Activated CD4-positive, alpha-beta T cell treated with anti-CD3 and anti-CD28 coated beads, Interleukin-2, amount 50 U/mL, for 48 hours (primary cell): ENCODE measurements at regions not wholly inside any gene's neighbourhood (a gene's known extent, or its start where the extent isn't known, plus 50 kb on each side); places are given as distances from the start of the nearest gene placed in this dataset.

ENCODE experiments used
- DNase-seq, 2 experiments: peaks; one replicate each; pipeline ENCODE4 v3.0.0-alpha.2; 2020

GRCh38 chr7:10038351-10038750 lies 935.3 kb upstream of the PHF14 start:
- DNase-seq, result no peak

- no peak for DNase-seq
Measured at GRCh38 chr7:10040674-10041073, 933.0 kb upstream of the PHF14 start.

GRCh38 chr7:10070899-10071298 lies 902.8 kb upstream of the PHF14 start:
- no peak for DNase-seq

GRCh38 chr7:10075866-10076265 lies 897.8 kb upstream of the PHF14 start:
- DNase-seq, result no peak

- DNase-seq, result no peak
Measured at GRCh38 chr7:10076660-10077300, 896.9 kb upstream of the PHF14 start.

DNA sequence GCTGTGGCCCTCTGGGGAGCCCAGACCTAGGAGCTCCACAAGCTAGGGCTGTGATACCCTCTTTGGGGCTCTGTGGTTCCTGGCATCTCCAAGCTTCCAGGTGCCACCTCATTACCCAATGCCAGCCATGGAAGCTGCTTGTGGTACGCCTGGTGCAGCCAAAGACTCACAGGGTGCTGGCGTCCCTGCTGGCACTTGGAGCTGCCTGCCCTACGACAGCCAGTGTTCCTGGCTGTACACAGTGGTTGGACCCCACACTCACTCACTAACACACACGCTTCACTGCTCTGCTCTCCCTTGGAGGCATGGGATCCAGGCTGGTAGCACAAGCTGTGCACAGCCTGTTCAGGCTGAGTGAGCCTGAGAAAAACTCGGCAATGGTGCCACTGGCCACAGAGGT lies 894.1 kb upstream of the PHF14 start:
- no peak for DNase-seq

DNA sequence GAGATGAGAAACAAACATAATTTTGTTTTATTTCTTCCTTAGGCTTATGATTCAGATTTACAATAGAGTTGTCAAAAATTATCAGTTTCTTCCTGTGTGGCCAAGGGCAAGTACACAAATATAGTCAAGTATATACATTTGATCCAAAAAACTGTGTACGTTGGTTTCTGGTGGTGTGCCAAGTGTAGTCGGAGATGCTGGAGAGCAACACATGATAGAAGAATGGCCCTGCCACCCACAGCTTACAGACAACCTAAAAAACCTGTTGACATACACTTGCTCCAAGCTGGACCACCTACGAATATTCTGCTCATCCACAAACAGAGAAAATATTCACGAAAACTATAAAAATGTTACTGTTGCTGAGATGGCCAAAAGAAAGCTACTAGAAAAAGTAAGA lies 890.8 kb upstream of the PHF14 start:
- no peak for DNase-seq

DNA sequence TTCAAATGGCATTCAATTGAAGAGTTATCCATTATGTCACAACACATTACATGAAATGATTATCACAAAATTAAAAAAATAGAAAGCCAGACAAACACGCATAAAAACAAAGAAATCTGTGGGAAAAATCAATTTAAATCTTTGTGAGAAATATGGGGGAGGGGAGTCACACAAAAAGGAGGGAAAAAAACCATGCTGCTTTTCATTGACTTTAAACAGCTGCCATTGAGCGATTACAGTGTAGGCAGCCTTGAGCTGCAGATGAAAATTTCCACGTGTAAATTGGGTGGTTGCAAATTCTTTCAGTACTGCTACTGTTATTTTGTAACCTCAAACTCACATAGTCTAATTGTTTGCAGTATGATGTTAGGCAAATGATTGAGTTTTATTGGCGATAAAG lies 889.9 kb upstream of the PHF14 start:
- DNase-seq, result no peak

GRCh38 chr7:10085231-10085630 lies 888.4 kb upstream of the PHF14 start:
- DNase-seq, result no peak

- no peak for DNase-seq
Measured at GRCh38 chr7:10100572-10100971, 873.1 kb upstream of the PHF14 start.

DNA sequence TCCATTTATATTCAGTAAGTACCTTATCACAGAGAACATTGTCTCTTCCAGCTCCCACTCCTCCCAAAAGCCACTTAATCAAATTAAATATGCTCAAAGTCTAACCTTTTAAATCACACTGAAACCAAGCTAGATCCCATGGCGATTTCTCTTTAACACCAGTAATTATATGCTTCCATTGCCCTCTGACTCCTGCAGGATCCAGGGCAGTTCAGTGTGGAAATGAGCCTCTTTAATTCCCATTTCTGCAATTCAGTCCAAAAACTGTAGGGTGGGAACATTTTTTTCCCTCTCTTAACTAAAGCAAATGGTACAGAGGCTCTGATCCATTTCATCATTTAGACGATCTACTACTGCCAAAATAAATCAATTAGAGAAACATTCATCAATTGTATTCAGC lies 872.3 kb upstream of the PHF14 start:
- DNase-seq, result no peak

- DNase-seq, result no peak
Measured at GRCh38 chr7:10104292-10104691, 869.4 kb upstream of the PHF14 start.

GRCh38 chr7:10106609-10107008 lies 867.1 kb upstream of the PHF14 start:
- DNase-seq, result no peak

GRCh38 chr7:10116511-10116910 lies 857.2 kb upstream of the PHF14 start:
- DNase-seq, result no peak

DNA sequence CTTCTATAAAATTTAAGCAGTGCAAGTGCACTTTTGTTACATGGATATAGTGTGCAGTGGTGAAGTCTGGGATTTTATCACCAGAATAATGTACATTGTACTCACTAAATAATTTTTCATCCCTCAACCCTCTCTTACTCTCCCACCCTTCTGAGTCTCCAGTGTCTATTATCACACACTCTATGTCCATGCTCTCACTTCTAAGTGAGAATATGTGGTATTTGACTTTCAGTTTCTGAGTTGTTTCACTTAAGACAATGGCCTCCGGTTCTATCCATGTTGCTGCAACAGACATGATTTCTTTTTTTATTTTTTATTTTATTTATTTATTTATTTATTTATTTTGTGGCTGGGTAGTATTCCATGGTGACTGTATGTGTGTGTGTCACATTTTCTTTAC lies 855.9 kb upstream of the PHF14 start:
- no peak for DNase-seq

DNA sequence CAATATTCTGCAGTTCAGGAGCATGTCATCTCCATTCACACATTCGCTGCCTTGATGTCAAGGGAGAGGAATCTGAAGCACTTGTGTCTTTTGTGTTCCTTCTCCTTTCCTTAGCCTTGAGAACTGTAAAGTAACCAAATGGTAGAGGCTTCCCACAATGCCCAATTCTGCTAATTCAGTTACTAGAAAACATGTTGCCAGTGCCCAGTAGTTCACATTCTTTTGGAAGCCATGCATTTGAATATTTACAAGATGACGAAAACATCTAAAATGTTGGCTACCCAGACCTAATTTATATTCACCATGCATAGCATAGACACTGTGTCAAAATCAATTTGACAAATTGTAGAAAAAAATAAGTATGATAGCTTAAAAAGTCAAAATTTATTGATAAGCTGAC lies 852.7 kb upstream of the PHF14 start:
- DNase-seq, result no peak

DNA sequence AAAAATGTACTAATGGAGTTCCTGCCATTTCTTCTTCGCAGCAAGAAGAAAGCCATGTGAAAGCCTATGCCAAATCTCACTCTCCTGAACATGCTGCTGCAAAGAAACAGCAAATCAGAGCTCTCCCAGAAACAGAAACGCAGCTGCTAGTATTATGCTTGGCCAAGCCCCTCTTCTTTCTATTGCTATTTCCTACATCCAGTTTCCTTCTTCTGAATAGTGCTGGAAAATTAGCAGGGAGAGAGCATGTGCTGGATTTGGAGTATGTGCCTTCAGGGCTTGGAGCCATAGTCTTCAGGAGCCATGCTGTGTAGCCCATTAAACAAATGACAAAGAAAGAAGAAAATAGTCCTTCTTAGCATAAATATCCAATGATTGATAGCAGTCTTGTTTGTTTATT lies 852.0 kb upstream of the PHF14 start:
- DNase-seq, result no peak

DNA sequence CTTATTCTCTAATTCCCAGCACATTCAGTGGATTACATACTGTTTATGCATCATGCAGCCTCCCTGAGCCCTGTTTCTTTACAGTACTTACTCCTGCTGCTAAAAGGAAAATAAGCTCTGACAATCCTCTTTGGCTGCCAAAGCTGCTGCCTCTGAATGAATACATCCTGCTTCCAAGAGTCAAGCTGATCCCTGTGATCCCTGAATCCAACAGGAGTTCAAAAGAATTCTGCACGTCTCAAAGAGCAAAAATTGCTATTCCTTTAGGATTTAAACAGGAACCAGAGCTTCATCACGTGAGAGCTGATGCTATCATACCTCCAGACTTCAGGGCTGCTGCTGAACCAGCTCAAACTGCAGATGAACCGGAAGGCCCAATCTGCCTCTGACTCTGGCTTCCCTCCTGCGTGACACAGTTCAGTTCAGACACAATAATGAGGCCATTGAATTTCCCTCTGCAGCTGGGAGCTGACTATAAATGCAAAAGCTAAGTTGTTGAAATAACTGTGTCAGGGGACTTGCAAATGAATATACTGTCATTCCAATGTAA lies 851.0 kb upstream of the PHF14 start:
- DNase-seq, result no peak

- no peak for DNase-seq
Measured at GRCh38 chr7:10128748-10129147, 844.9 kb upstream of the PHF14 start.

GRCh38 chr7:10138087-10138854 lies 835.4 kb upstream of the PHF14 start:
- no peak for DNase-seq

GRCh38 chr7:10146271-10146670 lies 827.4 kb upstream of the PHF14 start:
- no peak for DNase-seq

DNA sequence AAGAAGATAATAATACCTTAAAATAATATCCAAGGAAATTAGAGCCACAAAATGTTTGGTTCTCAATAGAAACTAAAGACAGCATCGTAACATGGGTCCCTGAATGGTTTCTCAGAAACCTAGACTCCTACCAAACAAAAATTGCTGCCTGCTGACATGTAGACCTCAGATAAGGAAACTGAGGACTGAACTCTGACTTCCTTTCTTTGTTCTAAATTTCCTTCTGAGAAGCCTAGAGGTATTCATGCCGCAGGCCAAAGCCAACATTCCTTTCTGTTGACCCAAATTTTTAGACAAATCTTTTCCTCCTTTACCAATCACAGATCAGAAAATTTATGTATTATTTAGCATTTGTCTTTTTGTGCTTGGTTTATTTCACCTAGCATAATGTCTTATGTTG lies 816.7 kb upstream of the PHF14 start:
- DNase-seq, result no peak

DNA sequence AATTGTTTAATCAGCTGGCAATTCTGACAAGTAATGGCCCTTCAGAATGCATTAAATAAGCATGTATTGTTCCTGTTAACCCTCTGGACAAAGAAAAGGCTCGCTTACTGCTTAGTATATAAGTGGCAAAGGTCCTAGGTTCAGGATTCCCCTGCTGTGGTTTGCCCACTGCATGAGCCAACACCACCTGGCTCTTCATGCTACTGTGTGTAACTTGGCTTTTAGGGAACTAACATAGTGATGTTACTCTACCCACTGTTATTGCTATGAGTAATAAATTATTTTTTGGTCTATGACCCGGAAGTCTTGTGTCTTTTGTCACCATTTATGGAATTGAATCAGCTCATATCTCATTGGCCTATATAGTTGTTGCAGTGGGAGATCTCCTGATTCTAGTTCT lies 791.7 kb upstream of the PHF14 start:
- DNase-seq, result no peak

DNA sequence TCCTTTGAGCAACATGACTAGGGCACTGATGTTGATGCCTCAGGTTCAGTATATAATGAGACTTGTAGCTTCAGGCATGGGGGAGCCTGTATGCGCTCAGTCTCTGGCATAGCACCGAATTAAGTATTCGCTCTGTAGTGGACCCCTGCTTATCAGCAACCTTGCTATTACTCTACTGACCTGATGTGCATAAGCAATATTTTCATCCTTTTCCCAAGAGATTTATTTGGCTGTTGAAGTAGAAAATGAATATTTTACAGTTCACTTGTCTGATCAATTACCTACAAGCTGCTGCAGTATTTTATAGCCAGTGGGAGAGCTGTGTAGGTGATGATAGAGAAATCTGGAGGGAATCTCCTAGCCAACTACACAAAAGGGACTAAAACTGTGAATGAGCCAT lies 781.6 kb upstream of the PHF14 start:
- no peak for DNase-seq

DNA sequence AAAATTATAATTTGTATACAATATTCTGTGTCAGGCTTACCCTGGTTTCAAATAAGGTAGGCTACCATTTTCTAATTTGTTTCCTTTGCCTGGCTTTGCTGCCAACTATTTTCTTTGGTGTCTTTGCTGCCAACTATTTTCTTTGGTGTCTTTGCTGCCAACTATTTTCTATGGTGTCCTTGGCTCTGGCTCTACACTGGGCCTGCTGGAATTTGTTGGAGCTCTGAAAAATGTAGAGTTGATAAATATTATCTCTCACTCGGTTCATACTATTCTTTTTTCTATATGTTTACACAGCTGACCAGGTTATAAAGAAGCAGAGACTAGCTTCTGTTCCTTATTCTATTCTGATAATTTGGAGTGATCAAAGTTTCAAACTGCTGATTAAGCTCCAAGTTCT lies 768.0 kb upstream of the PHF14 start:
- DNase-seq, result no peak
